OCI-LY7 (cell line): ENCODE measurements at regions not wholly inside any gene's neighbourhood (a gene's known extent, or its start where the extent isn't known, plus 50 kb on each side); places are given as distances from the start of the nearest gene placed in this dataset.

ENCODE experiments used
- BruUV-seq: library from RNA; stranded (reverse); fragments of 400-500 nt; replicated peaks from 2 replicates; lab custom pipeline; 2021; lab: Mats Ljungman, UMichigan
- CTCF ChIA-PET: fragments of 300-600 bp; sonication (Branson Sonifier 250); formaldehyde crosslinking; loops from one replicate; lab custom pipeline; 2022; ENCODE audit warnings: antibody characterized with exemption; ENCODE audit not compliant: unreplicated experiment; lab: Charles Lee
- POLR2A ChIA-PET: fragments of 300-600 bp; sonication (Branson Sonifier 250); formaldehyde crosslinking; loops from one replicate; lab custom pipeline; 2022; ENCODE audit warnings: antibody characterized with exemption; lab: Charles Lee
- DNase-seq: peaks from one replicate; pipeline ENCODE4 v3.0.0-alpha.2; 2015; ENCODE audit warnings: low spot score
- H2AFZ ChIP-seq: fragments of 200-600 bp; sonication (generic), shearing (Covaris generic); 2 replicates; pipeline ENCODE4 v1.6.1; 2014; ENCODE audit warnings: mild to moderate bottlenecking, antibody characterized with exemption, low read length, moderate library complexity
- H3K27ac ChIP-seq: fragments of 200-600 bp; sonication (generic); 2 replicates; pipeline ENCODE4 v1.5.1; 2014; ENCODE audit warnings: mixed run types, low read depth, mild to moderate bottlenecking, moderate library complexity, low read length, inconsistent platforms; ENCODE audit not compliant: poor library complexity, severe bottlenecking
- H3K36me3 ChIP-seq: fragments of 200-600 bp; sonication (generic); 2 replicates; pipeline ENCODE4 v1.6.1; 2014; ENCODE audit warnings: mild to moderate bottlenecking, antibody characterized with exemption, low read length, moderate library complexity, mixed read lengths; ENCODE audit not compliant: insufficient read depth
- H3K4me1 ChIP-seq: fragments of 200-600 bp; sonication (generic); 2 replicates; pipeline ENCODE4 v1.5.1; 2014; ENCODE audit warnings: mild to moderate bottlenecking, low read length; ENCODE audit not compliant: insufficient read depth, poor library complexity, severe bottlenecking
- H3K4me2 ChIP-seq: fragments of 200-600 bp; sonication (generic); 2 replicates; pipeline ENCODE4 v1.6.1; 2014; ENCODE audit warnings: mild to moderate bottlenecking, low read length
- H3K4me3 ChIP-seq: fragments of 200-600 bp; sonication (generic); 2 replicates; pipeline ENCODE4 v1.5.1; 2014; ENCODE audit warnings: mild to moderate bottlenecking, low read depth, low read length; ENCODE audit not compliant: poor library complexity, severe bottlenecking
- H3K79me2 ChIP-seq: fragments of 200-600 bp; sonication (generic); 2 replicates; pipeline ENCODE4 v1.6.1; 2016; ENCODE audit warnings: low read depth, mild to moderate bottlenecking, low read length, moderate library complexity, mixed read lengths; ENCODE audit not compliant: insufficient read depth
- H3K9me2 ChIP-seq: fragments of 200-600 bp; sonication (generic); 2 replicates; pipeline ENCODE4 v1.6.1; 2016; ENCODE audit warnings: mild to moderate bottlenecking, low read length, mixed read lengths; ENCODE audit not compliant: insufficient read depth
- H3K9me3 ChIP-seq: fragments of 200-600 bp; sonication (generic); 2 replicates; pipeline ENCODE4 v1.6.1; 2014; ENCODE audit warnings: mild to moderate bottlenecking, mixed run types, low read length, mixed read lengths
- H4K20me1 ChIP-seq: fragments of 200-600 bp; sonication (generic); 2 replicates; pipeline ENCODE4 v1.6.1; 2014; ENCODE audit warnings: mild to moderate bottlenecking, antibody characterized with exemption, low read length, moderate library complexity, mixed read lengths; ENCODE audit not compliant: insufficient read depth
- CTCF ChIP-seq: fragments of 200-600 bp; sonication (generic); conservative IDR thresholded peaks from 2 replicates; pipeline ENCODE4 v1.5.1; 2014; ENCODE audit warnings: mild to moderate bottlenecking, antibody characterized with exemption, low read length, moderate library complexity, mixed read lengths
- EZH2phosphoT487 ChIP-seq: fragments of 200-600 bp; sonication (generic); IDR thresholded peaks from 2 replicates; pipeline ENCODE4 v1.6.1; 2018; ENCODE audit warnings: low read depth, borderline replicate concordance, mild to moderate bottlenecking, mixed run types, antibody characterized with exemption, low read length, moderate library complexity, mixed read lengths
- intact Hi-C: fragments of 100-400 bp; cut with micrococcal nuclease; formaldehyde crosslinking; loops from one replicate; pipeline ENCODE4 v1.10.0; 2022; ENCODE audit not compliant: unreplicated experiment

- Histone ChIP-seq H4K20me1 (no peaks in the 10 kb centered on the region), H2AFZ (no peak overlapping the region), H3K4me3 (no peak overlapping the region), H3K9me2 (no peaks in the 10 kb centered on the region), H3K4me2 (no peak overlapping the region), H3K9me3 (no peaks in the 10 kb centered on the region), H3K36me3 (no peaks in the 10 kb centered on the region), H3K79me2 (no peaks in the 10 kb centered on the region), H3K4me1 (no peaks in the 10 kb centered on the region), H3K27ac (no peak overlapping the region)
- DNase-seq = no peak
- ChIA-PET POLR2A (no interaction called here), CTCF (no interaction called here)
- TF ChIP-seq CTCF = no peak
- TF ChIP-seq EZH2phosphoT487 = no peak
- intact Hi-C loops = no loop called here
- BruUV-seq = no TSS peak
Measured at GRCh38 chr3:45332901-45333407, 55.4 kb upstream of the LARS2 start.

- ChIA-PET CTCF (no interaction called here), POLR2A (no interaction called here)
- Histone ChIP-seq H3K36me3 (no peaks in the 10 kb centered on the region), H3K27ac (no peak overlapping the region), H2AFZ (no peak overlapping the region), H3K4me2 (no peak overlapping the region), H3K4me3 (no peak overlapping the region), H3K9me3 (no peaks in the 10 kb centered on the region), H3K9me2 (no peaks in the 10 kb centered on the region), H4K20me1 (no peaks in the 10 kb centered on the region), H3K79me2 (no peaks in the 10 kb centered on the region), H3K4me1 (no peaks in the 10 kb centered on the region)
- TF ChIP-seq CTCF (no peak), EZH2phosphoT487 (no peak)
- no TSS peak for BruUV-seq
- intact Hi-C loops = no loop called here
- no peak for DNase-seq
Measured at GRCh38 chr3:45333549-45333948, 54.8 kb upstream of the LARS2 start.

- no peak overlapping the region for H3K4me3 ChIP-seq
- no peaks in the 10 kb centered on the region for H3K4me1 ChIP-seq
- ChIA-PET POLR2A (interaction anchor here (1.1 kb wide), 1 partner anchor 10 kb away, joined by 3 read pairs; no protein-coding TSS in a partner anchor), CTCF (no interaction called here)
- H2AFZ ChIP-seq = no peak overlapping the region
- DNase-seq = no peak
- BruUV-seq = no TSS peak
- H4K20me1 ChIP-seq = no peaks in the 10 kb centered on the region
- no peaks in the 10 kb centered on the region for H3K79me2 ChIP-seq
- no peak overlapping the region for H3K4me2 ChIP-seq
- H3K9me3 ChIP-seq = no peaks in the 10 kb centered on the region
- H3K27ac ChIP-seq = no peak overlapping the region
- TF ChIP-seq CTCF (no peak), EZH2phosphoT487 (no peak)
- no peaks in the 10 kb centered on the region for H3K36me3 ChIP-seq
- intact Hi-C loops = no loop called here
- no peaks in the 10 kb centered on the region for H3K9me2 ChIP-seq
Measured at GRCh38 chr3:45337839-45338470, 50.4 kb upstream of the LARS2 start.
